IPS DF 6.9 (cell line): ENCODE measurements at regions not wholly inside any gene's neighbourhood (a gene's known extent, or its start where the extent isn't known, plus 50 kb on each side); places are given as distances from the start of the nearest gene placed in this dataset.

Source experiments
- DNase-seq: peaks from one replicate; pipeline ENCODE4 v3.0.0-alpha.2; 2013; ENCODE audit warnings: low read depth, low spot score
- H3K27ac ChIP-seq: one replicate; pipeline ENCODE4 v1.5.1; 2013; ENCODE audit warnings: low read length, control low read depth
- H3K27me3 ChIP-seq: 2 replicates; pipeline ENCODE4 v1.6.1; 2013; ENCODE audit warnings: mild to moderate bottlenecking, low read length; ENCODE audit not compliant: control insufficient read depth, insufficient read depth
- H3K36me3 ChIP-seq: 2 replicates; pipeline ENCODE4 v1.6.1; 2013; ENCODE audit warnings: low read length; ENCODE audit not compliant: control insufficient read depth, insufficient read depth
- H3K4me1 ChIP-seq: 2 replicates; pipeline ENCODE4 v1.6.1; 2013; ENCODE audit warnings: low read length; ENCODE audit not compliant: control insufficient read depth, insufficient read depth
- H3K4me3 ChIP-seq: 2 replicates; pipeline ENCODE4 v1.5.1; 2013; ENCODE audit warnings: mild to moderate bottlenecking, low read length
- H3K9me3 ChIP-seq: 2 replicates; pipeline ENCODE4 v1.6.1; 2013; ENCODE audit warnings: low read length, inconsistent platforms; ENCODE audit not compliant: control insufficient read depth, insufficient read depth
- WGBS: extraction: QIAGEN DNeasy Blood & Tissue Kit; methylation state at CpG from one replicate; pipeline ENCODE4 v1.1.7; 2013; ENCODE audit warnings: mixed read lengths, missing lambda C conversion rate; ENCODE audit not compliant: insufficient read length, insufficient coverage; 5-methylcytosine and 5-hydroxymethylcytosine counted together

DNA sequence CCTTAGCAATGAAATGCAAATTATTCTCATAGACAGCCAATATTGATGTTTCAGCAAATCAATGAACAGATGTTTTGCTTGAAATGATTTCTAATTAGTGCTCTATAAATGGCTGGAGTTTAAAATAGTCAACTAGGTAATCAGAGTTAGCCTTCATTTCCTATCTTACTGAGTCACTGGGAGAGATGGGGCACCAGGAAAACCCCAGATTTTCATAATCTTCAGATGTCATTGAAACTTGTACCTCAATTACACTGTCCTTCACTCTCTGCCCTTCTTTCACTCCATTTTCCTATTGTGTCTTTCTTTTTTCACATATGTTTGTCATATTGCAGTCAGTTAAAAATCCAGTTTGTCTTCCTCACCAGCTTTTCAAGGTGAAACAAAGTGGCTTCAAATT, 92.7 kb downstream of the C12orf75 start:
- Histone ChIP-seq H3K4me3 (no peak overlapping the region), H3K4me1 (no peaks in the 10 kb centered on the region), H3K36me3 (no peaks in the 10 kb centered on the region), H3K9me3 (peaks cover 2% of the 10 kb centered on the region; the same call in 1 of the 2 replicates), H3K27ac (no peak overlapping the region), H3K27me3 (no peaks in the 10 kb centered on the region)
- no peak for DNase-seq

GRCh38 chr12:105423921-105424320, 93.4 kb downstream of the C12orf75 start:
- Histone ChIP-seq H3K36me3 (no peaks in the 10 kb centered on the region), H3K4me1 (no peaks in the 10 kb centered on the region), H3K27me3 (no peaks in the 10 kb centered on the region), H3K9me3 (peaks cover 2% of the 10 kb centered on the region; the same call in 1 of the 2 replicates), H3K27ac (no peak overlapping the region), H3K4me3 (no peak overlapping the region)
- DNase-seq = no peak
- no CpG with 5 or more reads among the region's 7 CpGs for WGBS

GRCh38 chr12:105425254-105426174, 95.0 kb downstream of the C12orf75 start:
- no peak for DNase-seq
- Histone ChIP-seq H3K4me3 (no peak overlapping the region), H3K9me3 (peaks cover 2% of the 10 kb centered on the region; the same call in 1 of the 2 replicates), H3K27ac (no peak overlapping the region), H3K4me1 (no peaks in the 10 kb centered on the region), H3K36me3 (no peaks in the 10 kb centered on the region), H3K27me3 (no peaks in the 10 kb centered on the region)
- WGBS = no CpG with 5 or more reads among the region's 7 CpGs

- Histone ChIP-seq H3K4me1 (no peaks in the 10 kb centered on the region), H3K4me3 (no peak overlapping the region), H3K27me3 (no peaks in the 10 kb centered on the region), H3K36me3 (no peaks in the 10 kb centered on the region), H3K9me3 (peaks cover 2% of the 10 kb centered on the region; the same call in 1 of the 2 replicates), H3K27ac (no peak overlapping the region)
- DNase-seq = no peak
- WGBS = no CpG with 5 or more reads among the region's 3 CpGs
These were observed 96.3 kb downstream of the C12orf75 start for GRCh38 chr12:105426766-105427165.

- no peak for DNase-seq
- H3K27me3 ChIP-seq = no peaks in the 10 kb centered on the region
These were observed 97.4 kb downstream of the C12orf75 start for GRCh38 chr12:105427883-105428282.

DNA sequence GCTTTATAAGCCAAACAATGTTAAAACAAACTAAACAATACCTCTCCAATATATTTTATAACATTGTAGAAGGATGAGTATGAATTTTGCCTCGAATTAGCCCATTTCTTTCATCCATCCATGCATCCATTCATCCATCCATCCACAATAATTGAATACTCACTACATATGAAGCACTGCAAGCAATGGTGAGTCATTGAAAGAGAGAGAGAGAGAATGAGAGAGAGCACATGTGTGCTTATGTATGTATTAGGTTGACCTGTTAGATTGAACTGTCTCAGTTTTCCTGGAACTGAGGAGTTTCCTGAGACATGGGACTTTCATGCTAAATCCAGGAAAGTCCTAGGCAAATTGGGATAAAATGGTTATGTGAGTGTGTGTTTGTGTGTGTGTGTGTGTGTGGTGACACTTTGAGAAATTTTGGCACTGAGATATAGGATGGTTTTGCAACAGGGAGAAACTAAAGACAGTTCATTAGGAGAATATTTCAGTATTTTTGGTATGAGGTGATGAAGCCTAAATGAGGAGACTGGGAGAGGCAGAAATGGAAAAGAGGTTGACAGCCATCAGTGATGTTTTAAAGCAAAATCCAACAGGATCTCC, 98.4 kb downstream of the C12orf75 start:
- no peak overlapping the region for H3K4me3 ChIP-seq
- H3K9me3 ChIP-seq = peaks cover under 1% of the 10 kb centered on the region; the same call in 1 of the 2 replicates
- no CpG with 5 or more reads among the region's 1 CpG for WGBS
- no peak overlapping the region for H3K27ac ChIP-seq
- no peaks in the 10 kb centered on the region for H3K27me3 ChIP-seq
- no peaks in the 10 kb centered on the region for H3K4me1 ChIP-seq
- no peak for DNase-seq
- H3K36me3 ChIP-seq = no peaks in the 10 kb centered on the region

More at GRCh38 chr12:105427883-105428282, 97.4 kb downstream of the C12orf75 start:
- Histone ChIP-seq H3K36me3 (no peaks in the 10 kb centered on the region), H3K4me3 (no peak overlapping the region), H3K4me1 (no peaks in the 10 kb centered on the region), H3K9me3 (peaks cover 2% of the 10 kb centered on the region; the same call in 1 of the 2 replicates), H3K27ac (no peak overlapping the region)

DNA sequence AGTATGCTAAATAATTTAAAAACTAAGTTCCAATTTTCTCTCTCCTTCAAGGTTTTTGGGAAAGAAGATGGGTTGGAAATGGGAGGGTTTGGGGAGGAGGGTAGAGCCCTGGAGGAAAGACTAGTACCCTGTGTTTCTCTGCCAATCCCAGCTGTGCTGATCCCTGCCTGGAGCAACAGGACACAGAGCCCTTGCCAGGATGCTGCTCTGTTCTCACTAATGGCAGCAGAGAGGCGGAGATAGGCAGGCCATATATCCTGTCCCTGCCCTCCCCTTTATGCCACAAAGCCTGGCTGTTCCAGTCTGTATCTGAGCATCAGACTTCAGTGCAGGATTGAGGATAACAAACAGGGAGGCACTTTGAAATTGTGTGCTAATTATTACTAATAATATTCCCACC, 99.0 kb downstream of the C12orf75 start:
- Histone ChIP-seq H3K27ac (no peak overlapping the region), H3K4me1 (no peaks in the 10 kb centered on the region), H3K4me3 (no peak overlapping the region), H3K36me3 (no peaks in the 10 kb centered on the region), H3K27me3 (no peaks in the 10 kb centered on the region), H3K9me3 (no peaks in the 10 kb centered on the region)
- WGBS = no CpG with 5 or more reads among the region's 1 CpG
- no peak for DNase-seq

DNA sequence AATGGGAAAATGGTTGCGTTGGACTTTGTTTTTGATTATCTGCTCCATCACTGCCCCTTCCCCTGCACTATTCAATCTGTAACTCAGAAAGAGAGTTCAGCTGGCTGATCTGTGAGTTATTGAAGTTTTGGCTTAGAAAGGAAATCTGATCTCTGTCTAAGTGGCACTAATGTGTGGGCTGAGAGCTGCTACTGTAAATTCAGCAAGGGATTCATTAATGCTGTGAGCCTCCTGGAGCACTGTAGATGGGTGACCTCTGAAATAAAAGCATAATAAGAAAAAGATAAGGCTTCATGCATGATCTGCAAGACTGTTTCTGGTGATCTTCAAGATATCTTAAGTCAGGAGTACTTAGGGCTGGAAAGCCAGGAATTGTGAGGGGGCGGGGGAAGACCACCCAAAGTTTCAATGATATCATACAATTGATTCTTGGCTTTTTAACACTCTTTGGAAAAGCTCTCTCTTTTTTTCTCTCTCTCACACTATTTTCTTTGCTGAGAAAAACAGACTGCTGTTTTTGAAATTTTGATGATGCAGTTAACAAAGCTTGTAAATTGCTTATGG, 101.1 kb downstream of the C12orf75 start:
- Histone ChIP-seq H3K27ac (no peak overlapping the region), H3K36me3 (no peaks in the 10 kb centered on the region), H3K9me3 (no peaks in the 10 kb centered on the region), H3K4me1 (no peaks in the 10 kb centered on the region), H3K27me3 (no peaks in the 10 kb centered on the region), H3K4me3 (no peak overlapping the region)
- no peak for DNase-seq
- no CpG with 5 or more reads among the region's 2 CpGs for WGBS

- Histone ChIP-seq H3K27me3 (no peaks in the 10 kb centered on the region), H3K9me3 (no peaks in the 10 kb centered on the region), H3K4me3 (no peak overlapping the region), H3K4me1 (no peaks in the 10 kb centered on the region), H3K27ac (no peak overlapping the region), H3K36me3 (no peaks in the 10 kb centered on the region)
- DNase-seq = no peak
These were observed 103.3 kb downstream of the C12orf75 start for GRCh38 chr12:105433804-105434203.

DNA sequence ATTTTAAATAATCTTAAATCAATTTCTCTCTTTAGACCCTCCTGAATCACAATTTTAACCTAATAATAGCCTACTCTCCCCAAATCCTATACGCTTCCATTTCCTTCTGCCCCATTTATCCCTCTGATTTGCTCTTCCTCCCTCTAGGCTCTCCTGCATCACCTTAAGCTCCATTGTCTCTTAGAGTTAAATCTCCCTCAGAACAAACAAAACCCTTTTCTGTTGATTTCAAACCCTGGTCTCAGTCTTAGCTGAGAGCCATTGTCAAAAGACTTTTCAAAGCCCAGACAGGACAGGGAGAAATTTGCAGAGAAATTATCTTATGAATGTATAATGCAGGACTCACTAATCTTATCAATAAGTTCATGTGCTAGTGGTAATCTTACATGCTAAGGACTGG, 106.1 kb downstream of the C12orf75 start:
- H3K36me3 ChIP-seq = no peaks in the 10 kb centered on the region
- WGBS = 100% methylated on average over 1 of the region's 1 CpG
- H3K4me3 ChIP-seq = no peak overlapping the region
- H3K27ac ChIP-seq = no peak overlapping the region
- no peaks in the 10 kb centered on the region for H3K4me1 ChIP-seq
- H3K27me3 ChIP-seq = no peaks in the 10 kb centered on the region
- DNase-seq = no peak
- no peaks in the 10 kb centered on the region for H3K9me3 ChIP-seq
